A673 (cell line): ENCODE measurements at regions not wholly inside any gene's neighbourhood (a gene's known extent, or its start where the extent isn't known, plus 50 kb on each side); places are given as distances from the start of the nearest gene placed in this dataset.

Experiments
- EZH2 ChIP-seq: fragments of 200-600 bp; sonication (generic); IDR thresholded peaks from 2 replicates; pipeline ENCODE4 v1.6.1; 2017; ENCODE audit warnings: borderline replicate concordance, low read depth, mild to moderate bottlenecking, mixed read lengths, antibody characterized with exemption, low read length; ENCODE audit not compliant: poor library complexity, severe bottlenecking
- TF ChIP-seq, protein P1 (sequence below): fragments of 300-800, 200-600 bp; sonication (generic); conservative IDR thresholded peaks from 2 replicates; pipeline ENCODE4 v1.5.1; 2017; ENCODE audit warnings: low read depth, mild to moderate bottlenecking, antibody characterized with exemption, low read length, moderate library complexity, mixed read lengths

DNA sequence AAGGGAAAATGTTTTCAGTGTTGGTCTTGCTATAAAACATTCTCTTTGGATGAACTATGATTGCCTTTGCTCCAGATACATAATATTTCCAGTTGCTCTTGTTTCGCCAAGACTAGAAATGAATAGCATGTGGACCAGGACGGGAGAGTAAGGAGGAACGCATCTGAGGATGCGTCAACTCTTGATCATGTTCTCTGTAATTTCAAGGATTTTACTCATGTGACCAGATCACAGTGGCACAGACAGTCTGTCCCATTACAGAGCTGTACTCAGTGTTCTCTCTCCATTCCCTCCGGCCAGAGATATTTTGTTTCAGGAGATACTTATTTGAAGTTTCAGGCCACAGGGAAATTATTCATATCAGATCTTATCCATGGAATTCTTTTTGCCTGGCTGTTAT is 266.6 kb downstream of the MID1IP1 start:
- TF ChIP-seq, protein P1, sequence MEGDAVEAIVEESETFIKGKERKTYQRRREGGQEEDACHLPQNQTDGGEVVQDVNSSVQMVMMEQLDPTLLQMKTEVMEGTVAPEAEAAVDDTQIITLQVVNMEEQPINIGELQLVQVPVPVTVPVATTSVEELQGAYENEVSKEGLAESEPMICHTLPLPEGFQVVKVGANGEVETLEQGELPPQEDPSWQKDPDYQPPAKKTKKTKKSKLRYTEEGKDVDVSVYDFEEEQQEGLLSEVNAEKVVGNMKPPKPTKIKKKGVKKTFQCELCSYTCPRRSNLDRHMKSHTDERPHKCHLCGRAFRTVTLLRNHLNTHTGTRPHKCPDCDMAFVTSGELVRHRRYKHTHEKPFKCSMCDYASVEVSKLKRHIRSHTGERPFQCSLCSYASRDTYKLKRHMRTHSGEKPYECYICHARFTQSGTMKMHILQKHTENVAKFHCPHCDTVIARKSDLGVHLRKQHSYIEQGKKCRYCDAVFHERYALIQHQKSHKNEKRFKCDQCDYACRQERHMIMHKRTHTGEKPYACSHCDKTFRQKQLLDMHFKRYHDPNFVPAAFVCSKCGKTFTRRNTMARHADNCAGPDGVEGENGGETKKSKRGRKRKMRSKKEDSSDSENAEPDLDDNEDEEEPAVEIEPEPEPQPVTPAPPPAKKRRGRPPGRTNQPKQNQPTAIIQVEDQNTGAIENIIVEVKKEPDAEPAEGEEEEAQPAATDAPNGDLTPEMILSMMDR = no peak
- TF ChIP-seq EZH2 = no peak
